SH-SY5Y (cell line): ENCODE measurements at regions not wholly inside any gene's neighbourhood (a gene's known extent, or its start where the extent isn't known, plus 50 kb on each side); places are given as distances from the start of the nearest gene placed in this dataset.

Experiments used
- GATA2 ChIP-seq: IDR thresholded peaks from 2 replicates; pipeline ENCODE4 v1.6.1; 2011; ENCODE audit warnings: mild to moderate bottlenecking, low read depth, low read length
- GATA3 ChIP-seq: IDR thresholded peaks from 2 replicates; pipeline ENCODE4 v1.6.1; 2011; ENCODE audit warnings: low read depth, mild to moderate bottlenecking, low read length, moderate library complexity

DNA sequence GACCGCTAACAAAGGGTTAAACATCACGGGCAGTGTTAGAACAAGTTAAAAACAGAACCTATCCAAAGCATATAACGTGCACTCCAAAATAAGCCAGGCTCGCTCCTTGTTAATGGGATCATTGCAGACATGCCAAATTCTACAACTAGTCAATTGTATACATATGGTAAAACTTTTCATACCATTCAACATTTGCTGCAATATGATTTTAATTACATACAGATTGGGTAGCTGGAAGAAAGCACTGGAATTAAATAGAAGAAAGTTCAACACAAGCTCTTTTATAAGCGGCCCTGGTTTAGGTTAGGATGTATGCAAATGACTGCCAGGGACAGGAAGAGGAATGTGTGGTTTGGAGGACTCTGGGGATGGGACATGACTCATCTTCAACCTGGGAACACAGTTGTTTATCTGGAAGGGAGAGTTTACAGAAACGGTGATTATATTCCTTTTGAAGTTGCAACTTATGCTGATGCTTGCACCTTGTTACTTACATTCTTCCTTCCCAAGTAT is 62.5 kb upstream of the TIAM2 start:
- TF ChIP-seq GATA3 (no peak), GATA2 (no peak)
